GM06990 (cell line): ENCODE measurements at regions not wholly inside any gene's neighbourhood (a gene's known extent, or its start where the extent isn't known, plus 50 kb on each side); places are given as distances from the start of the nearest gene placed in this dataset.

ENCODE experiments used
- DNase-seq: peaks from one replicate; pipeline ENCODE4 v3.0.0-alpha.2; 2011; ENCODE audit not compliant: insufficient read length; ENCODE audit errors: extremely low read depth
- H3K27me3 ChIP-seq: replicated peaks from 2 replicates; pipeline ENCODE4 v1.6.0; 2011; ENCODE audit warnings: low read length; ENCODE audit not compliant: control insufficient read depth, insufficient read depth
- H3K36me3 ChIP-seq: 2 replicates; pipeline ENCODE4 v1.5.1; 2011; ENCODE audit warnings: low read length; ENCODE audit not compliant: control insufficient read depth, insufficient read depth
- H3K4me3 ChIP-seq: replicated peaks from 2 replicates; pipeline ENCODE4 v1.5.1; 2011; ENCODE audit warnings: low read depth, mild to moderate bottlenecking, control low read depth, low read length
- TF ChIP-seq, protein P1 (sequence below): IDR thresholded peaks from 2 replicates; pipeline ENCODE4 v1.5.1; 2011; ENCODE audit warnings: low read length, control low read depth, mild to moderate bottlenecking, inconsistent platforms; ENCODE audit not compliant: insufficient read depth, poor library complexity, severe bottlenecking

DNA sequence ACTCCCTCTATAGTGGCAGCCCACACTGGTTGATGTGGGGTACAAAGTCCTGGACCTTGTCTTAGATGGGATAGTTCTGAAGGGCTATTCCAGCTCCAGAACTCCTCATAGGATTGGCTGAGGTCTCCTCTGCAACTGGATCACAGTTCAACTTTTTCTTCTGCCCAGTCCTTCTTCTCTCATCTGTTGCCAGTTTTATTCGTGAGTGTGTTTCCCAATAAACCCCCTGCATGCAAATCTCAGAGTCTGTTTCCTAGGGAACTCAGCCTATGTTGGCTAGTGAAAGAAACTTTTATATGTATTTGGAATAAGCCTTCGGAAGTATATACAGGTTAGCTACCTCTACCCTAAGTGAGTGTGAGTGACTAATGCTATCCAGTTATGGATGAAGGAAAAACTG is 823.4 kb downstream of the SLC4A3 start:
- no peaks in the 10 kb centered on the region for H3K36me3 ChIP-seq
- TF ChIP-seq, protein P1, sequence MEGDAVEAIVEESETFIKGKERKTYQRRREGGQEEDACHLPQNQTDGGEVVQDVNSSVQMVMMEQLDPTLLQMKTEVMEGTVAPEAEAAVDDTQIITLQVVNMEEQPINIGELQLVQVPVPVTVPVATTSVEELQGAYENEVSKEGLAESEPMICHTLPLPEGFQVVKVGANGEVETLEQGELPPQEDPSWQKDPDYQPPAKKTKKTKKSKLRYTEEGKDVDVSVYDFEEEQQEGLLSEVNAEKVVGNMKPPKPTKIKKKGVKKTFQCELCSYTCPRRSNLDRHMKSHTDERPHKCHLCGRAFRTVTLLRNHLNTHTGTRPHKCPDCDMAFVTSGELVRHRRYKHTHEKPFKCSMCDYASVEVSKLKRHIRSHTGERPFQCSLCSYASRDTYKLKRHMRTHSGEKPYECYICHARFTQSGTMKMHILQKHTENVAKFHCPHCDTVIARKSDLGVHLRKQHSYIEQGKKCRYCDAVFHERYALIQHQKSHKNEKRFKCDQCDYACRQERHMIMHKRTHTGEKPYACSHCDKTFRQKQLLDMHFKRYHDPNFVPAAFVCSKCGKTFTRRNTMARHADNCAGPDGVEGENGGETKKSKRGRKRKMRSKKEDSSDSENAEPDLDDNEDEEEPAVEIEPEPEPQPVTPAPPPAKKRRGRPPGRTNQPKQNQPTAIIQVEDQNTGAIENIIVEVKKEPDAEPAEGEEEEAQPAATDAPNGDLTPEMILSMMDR: no peak

DNA sequence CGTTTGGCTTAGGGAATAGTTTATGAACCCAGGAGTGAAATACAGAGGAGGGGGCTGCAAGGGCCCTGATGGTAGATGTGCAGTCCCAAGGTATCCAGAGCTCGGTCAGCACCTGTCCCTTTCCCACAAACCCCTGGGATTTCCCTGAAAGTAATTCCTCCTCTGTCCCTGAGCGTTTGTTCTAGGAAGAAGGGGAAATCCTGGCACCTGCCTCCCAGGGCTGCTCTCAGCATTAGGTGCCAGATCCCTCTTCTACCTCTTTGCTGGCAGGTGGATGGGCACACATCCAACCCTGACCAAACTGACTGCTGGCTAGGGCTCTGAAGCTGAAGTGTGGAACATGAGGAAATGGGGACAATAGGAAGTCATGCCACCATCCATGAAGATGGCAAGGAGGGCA is 824.0 kb downstream of the SLC4A3 start:
- Histone ChIP-seq H3K36me3 (no peaks in the 10 kb centered on the region), H3K27me3 (no peaks in the 10 kb centered on the region), H3K4me3 (no peak overlapping the region)
- TF ChIP-seq, protein P1: no peak
- no peak for DNase-seq

More for the DNA sequence above, 823.4 kb downstream of the SLC4A3 start:
- H3K4me3 ChIP-seq: no peak overlapping the region
- no peaks in the 10 kb centered on the region for H3K27me3 ChIP-seq
- DNase-seq: no peak

DNA sequence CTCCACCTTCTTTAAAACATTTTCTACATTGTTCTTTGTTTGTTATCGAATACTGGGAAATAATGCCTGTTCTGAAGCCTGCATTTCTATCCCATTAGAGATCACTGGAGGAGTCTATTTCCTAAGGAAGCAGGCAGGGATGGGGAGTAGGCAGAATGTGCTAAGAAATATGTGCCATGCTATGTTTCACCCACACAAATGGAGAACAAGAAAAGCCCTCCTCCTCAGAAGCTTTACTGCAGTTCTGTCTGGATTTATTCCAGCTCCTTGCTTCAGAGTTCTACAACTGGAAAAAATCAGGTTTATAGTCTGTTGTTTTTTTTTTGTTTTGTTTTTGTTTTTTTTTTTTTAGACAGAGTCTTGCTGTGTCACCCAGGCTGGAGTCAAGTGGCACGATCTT is 825.1 kb downstream of the SLC4A3 start:
- no peak for DNase-seq
- Histone ChIP-seq H3K27me3 (no peaks in the 10 kb centered on the region), H3K4me3 (no peak overlapping the region), H3K36me3 (no peaks in the 10 kb centered on the region)
- TF ChIP-seq, protein P1: no peak

DNA sequence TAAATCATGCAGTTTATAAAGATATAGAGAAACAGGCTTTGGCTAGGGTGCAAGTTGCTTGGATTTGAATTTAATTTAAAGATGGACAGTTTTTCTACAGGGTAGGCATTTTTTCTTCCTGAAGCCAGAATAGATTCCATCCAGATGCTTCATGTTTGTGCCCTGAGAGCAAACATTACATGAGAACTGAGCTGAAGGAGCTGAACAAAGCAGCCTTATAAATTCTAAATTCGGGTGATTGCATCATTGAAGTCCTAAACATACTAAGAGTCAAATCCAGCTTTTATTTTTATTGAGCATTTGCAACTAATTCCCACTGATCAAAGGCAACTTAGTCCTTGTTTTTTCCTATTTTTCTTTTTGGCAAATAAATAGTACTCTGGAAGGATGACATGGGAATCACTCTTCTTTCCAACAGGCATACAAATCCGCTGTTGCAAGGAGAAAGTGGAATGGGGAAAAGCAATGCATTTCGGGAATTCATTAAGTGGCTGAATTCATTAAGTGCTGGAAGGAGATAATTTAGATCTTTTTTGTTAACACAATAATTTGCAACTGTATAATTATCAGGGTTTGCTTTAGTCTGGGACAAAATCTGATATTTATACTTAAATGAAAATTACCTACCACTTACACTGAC is 828.0 kb downstream of the SLC4A3 start:
- DNase-seq: no peak
- H3K27me3 ChIP-seq: no peaks in the 10 kb centered on the region
- TF ChIP-seq, protein P1: no peak
- no peaks in the 10 kb centered on the region for H3K36me3 ChIP-seq
- no peak overlapping the region for H3K4me3 ChIP-seq

DNA sequence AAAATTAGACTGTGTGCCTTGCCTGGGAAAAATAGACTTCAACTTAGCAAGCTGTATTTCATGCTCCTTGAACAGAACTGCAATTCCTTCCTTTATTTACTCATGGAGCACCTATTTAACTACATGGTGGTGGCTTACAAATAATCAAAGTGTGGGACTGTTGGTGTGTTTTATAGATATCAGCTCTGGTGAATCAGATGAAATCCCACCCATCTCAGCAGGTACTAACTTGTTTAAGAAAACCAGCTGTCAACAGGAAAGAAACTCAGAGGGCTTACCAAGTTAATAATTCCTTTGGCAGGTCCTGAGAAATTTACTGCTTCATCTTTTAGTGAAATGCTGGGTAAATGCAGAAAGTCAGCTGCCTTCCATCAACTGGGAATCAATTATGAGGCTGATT is 830.6 kb downstream of the SLC4A3 start:
- Histone ChIP-seq H3K4me3 (no peak overlapping the region), H3K27me3 (no peaks in the 10 kb centered on the region), H3K36me3 (no peaks in the 10 kb centered on the region)
- no peak for DNase-seq
- TF ChIP-seq, protein P1: no peak

DNA sequence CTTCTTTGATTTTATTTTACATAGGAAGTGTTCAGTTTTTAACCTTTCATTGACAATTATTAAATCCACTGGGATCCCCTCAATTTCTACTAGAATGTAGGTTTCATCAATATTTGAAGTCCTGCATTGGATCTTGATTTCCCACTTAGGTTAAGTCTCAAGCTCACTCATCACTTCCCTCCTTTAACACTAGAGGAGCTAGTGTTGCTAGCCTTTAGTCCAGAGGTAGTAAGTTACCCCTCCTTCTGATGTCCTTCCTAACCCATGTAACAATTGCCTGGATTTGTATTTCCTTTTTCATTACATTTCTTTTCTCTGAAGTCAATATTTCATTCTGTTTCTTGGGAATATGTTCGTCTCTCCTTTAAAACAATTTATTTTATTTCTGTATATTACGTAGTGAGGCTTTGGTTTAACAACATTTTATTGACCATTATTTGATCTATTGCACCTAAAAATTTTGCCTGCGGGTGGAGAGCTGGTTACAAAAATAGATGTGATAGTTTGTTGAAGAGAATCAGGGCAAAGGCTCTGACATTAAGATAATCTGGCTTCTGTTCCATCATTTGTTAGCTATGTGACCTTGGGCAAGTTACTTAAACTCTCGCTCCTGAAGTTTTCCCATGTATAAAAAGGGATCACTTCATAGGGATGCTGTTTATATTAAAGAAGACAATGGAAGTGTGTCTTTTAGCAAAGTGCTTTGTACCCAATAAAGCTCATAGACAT is 833.0 kb downstream of the SLC4A3 start:
- no peaks in the 10 kb centered on the region for H3K27me3 ChIP-seq
- no peaks in the 10 kb centered on the region for H3K36me3 ChIP-seq
- no peak overlapping the region for H3K4me3 ChIP-seq
- DNase-seq: no peak
- TF ChIP-seq, protein P1: peak; percentile 15
